Subcutaneous abdominal adipose tissue (tissue), 5 donors: ENCODE measurements at regions not wholly inside any gene's neighbourhood (a gene's known extent, or its start where the extent isn't known, plus 50 kb on each side); places are given as distances from the start of the nearest gene placed in this dataset.
A peak's percentile ranks its signal among the peaks of the same experiment; 100 is the strongest.

Experiments used
- H3K27ac ChIP-seq: one replicate; pipeline ENCODE4 v1.7.0; 2013; ENCODE audit warnings: low read depth, mild to moderate bottlenecking, inconsistent platforms, low read length, moderate library complexity
- H3K27me3 ChIP-seq, 5 donors: one replicate each; pipeline ENCODE4 v1.7.0; 2013; ENCODE audit warnings: low read length in 5 of 5, inconsistent platforms in 1 of 5; ENCODE audit not compliant: control insufficient read depth in 5 of 5, insufficient read depth in 4 of 5
- H3K36me3 ChIP-seq, 5 donors: one replicate each; pipeline ENCODE4 v1.7.0; 2013; ENCODE audit warnings: low read length in 5 of 5; ENCODE audit not compliant: control insufficient read depth in 5 of 5, insufficient read depth in 5 of 5
- H3K4me1 ChIP-seq, 5 donors: one replicate each; pipeline ENCODE4 v1.7.0; 2013; ENCODE audit warnings: low read length in 5 of 5, mild to moderate bottlenecking in 3 of 5, moderate library complexity in 1 of 5; ENCODE audit not compliant: control insufficient read depth in 5 of 5, insufficient read depth in 5 of 5
- H3K4me3 ChIP-seq, 5 donors: one replicate each; pipeline ENCODE4 v1.7.0; 2013; ENCODE audit warnings: low read length in 5 of 5, low read depth in 1 of 5
- H3K9ac ChIP-seq, 5 donors: one replicate each; pipeline ENCODE4 v1.7.0; 2013; ENCODE audit warnings: low read length in 5 of 5, mild to moderate bottlenecking in 4 of 5, moderate library complexity in 3 of 5
- H3K9me3 ChIP-seq, 5 donors: one replicate each; pipeline ENCODE4 v1.7.0; 2013; ENCODE audit warnings: low read length in 5 of 5; ENCODE audit not compliant: control insufficient read depth in 5 of 5
- donor health status: healthy.
- donor health status: healthy.
- donor health status: healthy.
- donor health status: healthy.
- donor health status: healthy.

DNA sequence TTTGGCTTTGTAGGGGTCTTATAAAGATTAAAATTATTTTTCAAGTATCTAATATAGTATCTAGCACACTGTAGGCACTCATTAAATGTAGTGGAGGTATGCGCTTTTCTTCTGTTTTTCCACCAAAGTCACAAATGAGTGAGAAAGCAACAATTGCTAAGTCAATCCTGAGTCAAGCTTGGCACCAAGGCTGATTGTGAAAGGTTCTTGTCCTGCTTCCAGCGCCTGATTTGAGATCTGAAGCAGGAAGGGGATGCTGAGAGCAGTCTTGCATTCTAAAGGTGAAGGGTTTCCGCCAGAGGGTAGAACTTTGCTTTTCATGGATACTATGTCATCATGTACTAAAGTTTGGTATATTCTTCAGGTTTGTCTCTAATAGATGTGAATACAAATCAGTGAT lies 64.9 kb upstream of the DAAM1 start:
- no peaks in the 10 kb centered on the region for H3K9me3 ChIP-seq
- H3K27me3 ChIP-seq = no peaks in the 10 kb centered on the region
- no peaks in the 10 kb centered on the region for H3K36me3 ChIP-seq
- H3K4me3 ChIP-seq = no peak overlapping the region
- no peak overlapping the region for H3K9ac ChIP-seq
- H3K4me1 ChIP-seq = peaks cover 0 to 7% (median 5%) of the 10 kb centered on the region in 5 donors
- no peak overlapping the region for H3K27ac ChIP-seq

DNA sequence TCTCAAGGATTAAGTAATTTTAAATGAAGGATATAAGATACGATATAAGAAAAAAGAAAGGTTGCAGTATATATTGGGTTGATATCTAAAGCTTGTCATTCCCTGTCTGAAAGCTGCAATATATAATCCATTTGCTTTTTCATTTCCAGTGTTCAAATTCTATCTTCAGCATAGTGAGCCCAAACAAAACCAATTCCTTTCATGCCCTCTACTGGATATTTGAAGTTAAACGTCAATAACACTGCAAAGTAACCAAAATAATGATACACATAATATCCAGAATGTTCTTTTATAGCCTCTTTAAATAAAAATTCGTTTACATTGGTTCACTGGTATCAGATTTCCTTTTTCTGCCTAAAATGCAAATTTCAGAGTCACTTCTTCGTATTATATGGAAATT lies 64.5 kb upstream of the DAAM1 start:
- Histone ChIP-seq H3K4me3 (no peak overlapping the region), H3K9ac (no peak overlapping the region), H3K36me3 (no peaks in the 10 kb centered on the region), H3K27ac (no peak overlapping the region), H3K4me1 (peaks cover 0 to 7% (median 5%) of the 10 kb centered on the region in 5 donors), H3K27me3 (no peaks in the 10 kb centered on the region), H3K9me3 (no peaks in the 10 kb centered on the region)

DNA sequence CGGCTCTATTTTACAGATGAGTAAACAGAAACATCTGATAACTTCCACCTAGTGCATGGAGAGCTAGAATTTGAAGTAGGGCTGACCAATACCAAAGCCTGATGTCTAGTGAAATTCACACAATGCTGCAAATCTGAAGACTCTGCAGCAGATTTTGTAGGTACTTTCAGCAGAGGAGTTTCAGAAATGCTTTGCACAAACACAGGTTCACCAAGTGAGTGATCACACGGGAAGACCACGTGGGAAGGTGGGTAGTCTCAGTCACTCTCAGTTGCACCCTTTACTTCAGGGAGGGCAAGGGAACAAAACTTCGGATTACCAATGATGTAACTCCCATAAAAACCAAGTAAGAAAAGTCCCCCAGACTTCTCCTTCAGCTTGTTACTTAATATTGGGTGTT lies 63.3 kb upstream of the DAAM1 start:
- Histone ChIP-seq H3K4me3 (no peak overlapping the region), H3K27ac (no peak overlapping the region), H3K4me1 (peaks cover 0 to 7% (median 5%) of the 10 kb centered on the region in 5 donors), H3K36me3 (no peaks in the 10 kb centered on the region), H3K9me3 (no peaks in the 10 kb centered on the region), H3K27me3 (no peaks in the 10 kb centered on the region), H3K9ac (no peak overlapping the region)

DNA sequence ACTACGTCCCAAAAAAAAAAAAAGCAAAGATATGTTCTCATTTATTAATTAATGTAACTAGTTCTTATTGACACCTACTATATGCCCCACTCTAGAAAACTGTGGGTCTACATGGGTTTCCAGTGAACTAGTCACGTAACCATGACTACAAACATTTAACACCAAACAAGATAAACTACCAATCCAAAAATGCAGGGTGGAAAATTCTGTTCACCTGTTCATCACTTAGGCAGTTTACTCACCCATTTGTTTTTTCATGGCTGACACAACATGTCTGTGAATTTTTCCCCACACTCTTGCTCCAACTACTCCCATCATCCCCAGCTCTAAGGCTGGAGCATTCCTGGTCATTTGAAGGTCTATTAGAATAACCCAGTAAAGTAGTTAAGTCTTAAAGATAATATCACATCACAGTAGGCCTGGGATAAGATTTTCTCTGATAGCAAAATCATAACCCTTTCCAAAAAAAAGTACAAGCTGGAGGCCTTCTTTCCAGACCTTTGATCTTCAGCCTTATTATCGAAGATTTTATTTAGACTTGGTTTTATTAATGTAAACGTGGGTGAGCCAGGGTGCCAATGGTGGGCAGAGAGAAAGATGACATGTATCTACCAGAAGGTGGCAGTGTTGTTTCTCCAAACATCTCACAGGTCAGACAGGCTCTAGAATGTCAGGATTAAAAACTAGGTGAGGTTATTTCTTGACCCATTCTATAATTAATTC lies 61.6 kb upstream of the DAAM1 start:
- H3K9me3 ChIP-seq = no peaks in the 10 kb centered on the region
- no peaks in the 10 kb centered on the region for H3K36me3 ChIP-seq
- no peak overlapping the region for H3K9ac ChIP-seq
- peaks cover 0 to 12% (median 5%) of the 10 kb centered on the region in 5 donors for H3K4me1 ChIP-seq
- no peaks in the 10 kb centered on the region for H3K27me3 ChIP-seq
- peak overlapping the region; percentile 50 for H3K27ac ChIP-seq
- H3K4me3 ChIP-seq = no peak overlapping the region

GRCh38 chr14:59127437-59127732 lies 61.1 kb upstream of the DAAM1 start:
- no peak overlapping the region for H3K4me3 ChIP-seq
- H3K27ac ChIP-seq = peak overlapping the region; percentile 50
- H3K27me3 ChIP-seq = no peaks in the 10 kb centered on the region
- no peaks in the 10 kb centered on the region for H3K36me3 ChIP-seq
- H3K4me1 ChIP-seq = peaks cover 0 to 12% (median 5%) of the 10 kb centered on the region in 5 donors
- peak overlapping the region in 1 of 5 donors; percentile 38 for H3K9ac ChIP-seq
- no peaks in the 10 kb centered on the region for H3K9me3 ChIP-seq

GRCh38 chr14:59130462-59130861 lies 58.0 kb upstream of the DAAM1 start:
- Histone ChIP-seq H3K4me1 (peaks cover 0 to 12% (median 5%) of the 10 kb centered on the region in 5 donors), H3K9ac (no peak overlapping the region), H3K36me3 (no peaks in the 10 kb centered on the region), H3K27ac (no peak overlapping the region), H3K27me3 (no peaks in the 10 kb centered on the region), H3K9me3 (no peaks in the 10 kb centered on the region), H3K4me3 (no peak overlapping the region)

GRCh38 chr14:59131938-59132795 lies 56.3 kb upstream of the DAAM1 start:
- no peaks in the 10 kb centered on the region for H3K27me3 ChIP-seq
- peaks cover 0 to 12% (median 5%) of the 10 kb centered on the region in 5 donors for H3K4me1 ChIP-seq
- H3K9ac ChIP-seq = no peak overlapping the region
- H3K4me3 ChIP-seq = no peak overlapping the region
- H3K9me3 ChIP-seq = no peaks in the 10 kb centered on the region
- no peaks in the 10 kb centered on the region for H3K36me3 ChIP-seq
- no peak overlapping the region for H3K27ac ChIP-seq

DNA sequence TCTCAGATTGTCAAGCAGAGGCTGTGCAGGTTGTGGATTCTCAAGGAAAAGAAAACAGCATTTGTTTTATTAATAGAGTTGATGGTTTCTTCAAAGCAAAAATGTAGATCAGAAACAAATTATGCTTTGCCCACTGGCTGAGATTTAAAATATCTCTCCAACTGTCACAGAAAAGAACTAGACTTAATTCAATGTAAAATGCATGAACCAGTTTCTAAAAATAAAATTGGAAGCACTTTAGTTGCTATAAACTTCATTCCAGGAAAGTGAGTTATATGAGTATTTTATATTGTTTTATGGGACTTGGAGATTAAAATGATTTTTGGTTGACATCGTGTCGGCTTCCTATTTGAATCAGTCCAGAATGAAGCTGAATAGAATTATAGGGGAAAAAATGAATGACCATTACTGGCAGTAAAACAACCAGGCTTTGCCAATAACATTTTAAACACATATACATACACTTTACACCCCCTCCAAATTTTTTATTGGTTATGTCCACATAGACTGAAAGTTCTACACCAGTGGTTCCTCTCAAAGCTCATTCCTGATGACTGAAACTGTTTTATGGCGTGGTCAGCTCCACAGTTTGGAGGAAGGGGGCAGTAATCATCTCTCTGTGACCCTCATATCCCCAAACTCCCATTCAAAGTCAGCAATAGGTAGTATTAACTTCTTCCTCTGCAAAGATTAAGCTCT lies 55.5 kb upstream of the DAAM1 start:
- H3K4me1 ChIP-seq = peaks cover 0 to 5% (median 0%) of the 10 kb centered on the region in 5 donors
- no peaks in the 10 kb centered on the region for H3K27me3 ChIP-seq
- no peaks in the 10 kb centered on the region for H3K9me3 ChIP-seq

DNA sequence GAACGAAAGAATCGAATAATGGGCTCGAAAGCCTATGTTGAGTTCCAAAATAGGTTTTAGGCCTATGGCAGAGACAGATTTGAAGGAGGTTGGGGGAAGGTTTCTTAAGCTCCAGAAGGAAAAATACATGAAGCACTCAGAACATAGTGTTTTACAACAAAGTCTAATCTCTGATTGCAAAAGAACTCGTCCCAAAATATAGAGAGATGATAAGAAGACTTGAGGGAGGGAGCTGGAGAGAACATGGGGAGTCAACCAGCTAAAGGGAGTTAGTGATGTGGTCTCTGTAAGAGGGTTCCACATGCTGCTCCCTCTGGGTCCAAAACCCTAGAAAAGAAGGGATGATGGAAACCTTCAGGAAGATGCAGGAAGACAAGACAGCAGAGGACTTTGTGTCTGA lies 54.8 kb upstream of the DAAM1 start:
- H3K27me3 ChIP-seq = no peaks in the 10 kb centered on the region
- no peak overlapping the region for H3K27ac ChIP-seq
- no peaks in the 10 kb centered on the region for H3K9me3 ChIP-seq
- H3K36me3 ChIP-seq = no peaks in the 10 kb centered on the region
- peaks cover 0 to 5% (median 0%) of the 10 kb centered on the region in 5 donors for H3K4me1 ChIP-seq
- H3K4me3 ChIP-seq = no peak overlapping the region
- H3K9ac ChIP-seq = no peak overlapping the region

More for the DNA sequence above, 55.5 kb upstream of the DAAM1 start:
- Histone ChIP-seq H3K4me3 (no peak overlapping the region), H3K36me3 (no peaks in the 10 kb centered on the region), H3K27ac (no peak overlapping the region), H3K9ac (no peak overlapping the region)

DNA sequence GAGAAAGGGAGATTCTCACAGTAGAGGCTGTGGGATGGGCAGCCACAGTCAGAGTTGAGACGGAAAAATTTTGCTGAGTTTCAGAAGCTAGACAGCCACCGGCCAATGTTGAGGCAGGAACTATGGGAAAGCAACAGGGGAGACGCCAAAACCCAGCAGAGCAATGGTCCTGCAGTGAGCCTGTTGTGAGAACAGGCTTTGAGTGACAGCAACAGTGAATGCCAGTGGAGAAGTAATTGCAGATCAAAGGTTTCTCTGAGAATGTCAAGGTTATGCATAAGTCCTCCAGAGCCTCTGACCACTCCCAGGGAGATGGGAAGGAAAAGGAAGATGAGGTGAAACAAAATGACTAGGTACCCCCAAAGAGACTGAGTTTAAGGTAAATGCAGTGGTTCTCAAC lies 54.2 kb upstream of the DAAM1 start:
- H3K4me3 ChIP-seq = no peak overlapping the region
- no peak overlapping the region for H3K27ac ChIP-seq
- H3K36me3 ChIP-seq = no peaks in the 10 kb centered on the region
- H3K9ac ChIP-seq = no peak overlapping the region
- H3K4me1 ChIP-seq = peaks cover 0 to 5% (median 0%) of the 10 kb centered on the region in 5 donors
- H3K27me3 ChIP-seq = no peaks in the 10 kb centered on the region
- H3K9me3 ChIP-seq = no peaks in the 10 kb centered on the region
